Thoracic aorta (tissue), 2 donors: ENCODE measurements at regions not wholly inside any gene's neighbourhood (a gene's known extent, or its start where the extent isn't known, plus 50 kb on each side); places are given as distances from the start of the nearest gene placed in this dataset.

Experiments
- ATAC-seq: fragments of 150-250 bp; one replicate; pipeline ENCODE4 v1.8.0; 2017; ENCODE audit warnings: low read depth; ENCODE audit not compliant: insufficient number of reproducible peaks, low FRiP score
- DNase-seq: peaks from one replicate; pipeline ENCODE4 v3.0.0-alpha.2; 2020; ENCODE audit warnings: low spot score
- H3K27ac ChIP-seq, 2 donors: fragments of 200-600 bp; sonication (generic); 1 replicate in 1 of 2; 2 replicates in 1 of 2; pipeline ENCODE4 v1.5.1; 2016; ENCODE audit warnings: mild to moderate bottlenecking in 2 of 2, moderate library complexity in 2 of 2
- H3K27me3 ChIP-seq: fragments of 200-600 bp; sonication (generic); replicated peaks from 2 replicates; pipeline ENCODE4 v1.6.0; 2016; ENCODE audit warnings: mild to moderate bottlenecking; ENCODE audit not compliant: insufficient read depth
- H3K36me3 ChIP-seq: fragments of 200-600 bp; sonication (generic); one replicate; pipeline ENCODE4 v1.5.1; 2016
- H3K4me1 ChIP-seq, 2 donors: fragments of 200-600 bp; sonication (generic); 1 replicate in 1 of 2; 2 replicates in 1 of 2; pipeline versions ENCODE4 v1.5.1 to v1.6.0; 2016; ENCODE audit warnings: low read depth in 2 of 2, mild to moderate bottlenecking in 1 of 2; ENCODE audit not compliant: control insufficient read depth in 1 of 2
- H3K4me3 ChIP-seq: fragments of 200-600 bp; sonication (generic); 2 replicates; pipeline ENCODE4 v1.5.1; 2016; ENCODE audit warnings: mild to moderate bottlenecking
- H3K9me3 ChIP-seq: fragments of 200-600 bp; sonication (generic); 2 replicates; pipeline ENCODE4 v1.5.1; 2016
- CTCF ChIP-seq: fragments of 200-600 bp; sonication (generic); IDR thresholded peaks from one replicate; pipeline ENCODE4 v1.5.1; 2019; ENCODE audit warnings: antibody characterized with exemption

- no peaks in the 10 kb centered on the region for H3K36me3 ChIP-seq
- ATAC-seq (no peak), DNase-seq (no peak)
- H3K27me3 ChIP-seq: no peaks in the 10 kb centered on the region
- TF ChIP-seq CTCF: no peak
- no peaks in the 10 kb centered on the region for H3K9me3 ChIP-seq
- no peak overlapping the region for H3K4me3 ChIP-seq
- no peaks in the 10 kb centered on the region for H3K4me1 ChIP-seq
- H3K27ac ChIP-seq: no peak overlapping the region
These were observed 57.3 kb upstream of the MXRA5 start for GRCh38 chrX:3403748-3404147.
